Naive B cell (primary cell): ENCODE measurements at regions not wholly inside any gene's neighbourhood (a gene's known extent, or its start where the extent isn't known, plus 50 kb on each side); places are given as distances from the start of the nearest gene placed in this dataset.

Experiments used
- ATAC-seq, 2 donors: fragments of 150-1000 bp; cut with Tn5 transposase; 2 replicates each; pipeline ENCODE4 v1.10.0; 2021; ENCODE audit warnings: low read depth in 2 of 2, mild to moderate bottlenecking in 2 of 2, moderate library complexity in 2 of 2
- DNase-seq: peaks from one replicate; pipeline ENCODE4 v3.0.0; 2022
- H3K27ac Mint-ChIP-seq, 6 donors: one replicate each; pipeline ENCODE4 v1.8.0; 2020 to 2022; ENCODE audit warnings: mild to moderate bottlenecking in 6 of 6, mixed read lengths in 6 of 6, moderate library complexity in 5 of 6, inconsistent platforms in 2 of 6
- H3K27me3 Mint-ChIP-seq, 3 donors: one replicate each; pipeline ENCODE4 v1.8.0; 2021 to 2022; ENCODE audit warnings: mixed read lengths in 3 of 3, mild to moderate bottlenecking in 1 of 3
- H3K36me3 Mint-ChIP-seq, 2 donors: one replicate each; pipeline ENCODE4 v1.8.0; 2020 to 2022; ENCODE audit warnings: mixed read lengths in 2 of 2, inconsistent platforms in 1 of 2, mild to moderate bottlenecking in 1 of 2
- H3K4me1 Mint-ChIP-seq, 3 donors: one replicate each; pipeline ENCODE4 v1.8.0; 2020 to 2022; ENCODE audit warnings: mixed read lengths in 3 of 3, inconsistent platforms in 1 of 3, mild to moderate bottlenecking in 1 of 3, moderate library complexity in 1 of 3
- H3K4me3 Mint-ChIP-seq, 8 donors: one replicate each; pipeline ENCODE4 v1.8.0; 2020 to 2022; ENCODE audit warnings: mild to moderate bottlenecking in 8 of 8, mixed read lengths in 8 of 8, moderate library complexity in 8 of 8, inconsistent platforms in 2 of 8
- H3K9me3 Mint-ChIP-seq, 7 donors: one replicate each; pipeline ENCODE4 v1.8.0; 2020 to 2022; ENCODE audit warnings: mixed read lengths in 7 of 7, mild to moderate bottlenecking in 5 of 7, inconsistent platforms in 2 of 7, moderate library complexity in 1 of 7

- Mint-ChIP-seq H3K4me1 (no peaks in the 10 kb centered on the region), H3K27me3 (no peaks in the 10 kb centered on the region), H3K4me3 (no peak overlapping the region), H3K36me3 (no peaks in the 10 kb centered on the region), H3K9me3 (peaks cover 0 to 2% (median 0%) of the 10 kb centered on the region in 7 donors), H3K27ac (no peak overlapping the region)
- DNase-seq = no peak
- ATAC-seq = no peak
Observed at GRCh38 chr11:56905442-56905841, 83.3 kb upstream of the OR5AK2 start.

GRCh38 chr11:56898856-56899255, 89.9 kb upstream of the OR5AK2 start:
- H3K27ac Mint-ChIP-seq = no peak overlapping the region
- H3K36me3 Mint-ChIP-seq = no peaks in the 10 kb centered on the region
- DNase-seq = no peak
- H3K9me3 Mint-ChIP-seq = peaks cover 0 to 2% (median 0%) of the 10 kb centered on the region in 7 donors
- H3K4me3 Mint-ChIP-seq = no peak overlapping the region
- no peaks in the 10 kb centered on the region for H3K27me3 Mint-ChIP-seq
- H3K4me1 Mint-ChIP-seq = no peaks in the 10 kb centered on the region
- ATAC-seq = no peak

- peak overlapping the region in 1 of 6 donors; percentile 4 for H3K27ac Mint-ChIP-seq
- DNase-seq = no peak
- ATAC-seq = no peak
- H3K36me3 Mint-ChIP-seq = no peaks in the 10 kb centered on the region
- peaks cover 0 to 6% (median 0%) of the 10 kb centered on the region in 7 donors for H3K9me3 Mint-ChIP-seq
- H3K4me3 Mint-ChIP-seq = no peak overlapping the region
- H3K4me1 Mint-ChIP-seq = no peaks in the 10 kb centered on the region
- peaks cover 0 to 9% (median 0%) of the 10 kb centered on the region in 3 donors for H3K27me3 Mint-ChIP-seq
Observed at GRCh38 chr11:56890584-56891305, 98.0 kb upstream of the OR5AK2 start.

GRCh38 chr11:56889986-56890385, 98.7 kb upstream of the OR5AK2 start:
- no peak for DNase-seq
- Mint-ChIP-seq H3K4me1 (no peaks in the 10 kb centered on the region), H3K9me3 (peaks cover 0 to 6% (median 0%) of the 10 kb centered on the region in 7 donors), H3K27ac (no peak overlapping the region), H3K36me3 (no peaks in the 10 kb centered on the region), H3K27me3 (peaks cover 0 to 9% (median 0%) of the 10 kb centered on the region in 3 donors), H3K4me3 (no peak overlapping the region)
- ATAC-seq = no peak

- ATAC-seq = no peak
- DNase-seq = no peak
- Mint-ChIP-seq H3K27ac (no peak overlapping the region), H3K36me3 (no peaks in the 10 kb centered on the region), H3K4me3 (no peak overlapping the region), H3K27me3 (peaks cover 0 to 9% (median 0%) of the 10 kb centered on the region in 3 donors), H3K4me1 (no peaks in the 10 kb centered on the region), H3K9me3 (peaks cover 0 to 6% (median 0%) of the 10 kb centered on the region in 7 donors)
Observed at GRCh38 chr11:56887940-56888339, 100.8 kb upstream of the OR5AK2 start.

GRCh38 chr11:56886455-56886854, 102.3 kb upstream of the OR5AK2 start:
- ATAC-seq (no peak), DNase-seq (no peak)
- Mint-ChIP-seq H3K36me3 (no peaks in the 10 kb centered on the region), H3K9me3 (peaks cover 0 to 6% (median 0%) of the 10 kb centered on the region in 7 donors), H3K4me1 (no peaks in the 10 kb centered on the region), H3K4me3 (no peak overlapping the region), H3K27me3 (peaks cover 0 to 9% (median 0%) of the 10 kb centered on the region in 3 donors), H3K27ac (no peak overlapping the region)

GRCh38 chr11:56885854-56886253, 102.9 kb upstream of the OR5AK2 start:
- Mint-ChIP-seq H3K9me3 (peaks cover 0 to 6% (median 0%) of the 10 kb centered on the region in 7 donors), H3K27ac (no peak overlapping the region), H3K4me3 (no peak overlapping the region), H3K27me3 (peaks cover 0 to 9% (median 0%) of the 10 kb centered on the region in 3 donors), H3K36me3 (no peaks in the 10 kb centered on the region), H3K4me1 (no peaks in the 10 kb centered on the region)
- no peak for ATAC-seq
- DNase-seq = no peak

- no peak for ATAC-seq
- Mint-ChIP-seq H3K27me3 (peaks cover 0 to 5% (median 0%) of the 10 kb centered on the region in 3 donors), H3K4me1 (no peaks in the 10 kb centered on the region), H3K9me3 (peaks cover 0 to 3% (median 0%) of the 10 kb centered on the region in 7 donors), H3K36me3 (no peaks in the 10 kb centered on the region), H3K27ac (no peak overlapping the region), H3K4me3 (no peak overlapping the region)
- DNase-seq = no peak
Observed at GRCh38 chr11:56885177-56885576, 103.5 kb upstream of the OR5AK2 start.

GRCh38 chr11:56883371-56883987, 105.2 kb upstream of the OR5AK2 start:
- Mint-ChIP-seq H3K4me1 (no peaks in the 10 kb centered on the region), H3K4me3 (no peak overlapping the region), H3K9me3 (peaks cover 0 to 3% (median 0%) of the 10 kb centered on the region in 7 donors), H3K27me3 (no peaks in the 10 kb centered on the region), H3K36me3 (no peaks in the 10 kb centered on the region), H3K27ac (no peak overlapping the region)
- DNase-seq (no peak), ATAC-seq (no peak)

GRCh38 chr11:56876621-56877275, 112.0 kb upstream of the OR5AK2 start:
- DNase-seq (no peak), ATAC-seq (no peak)
- Mint-ChIP-seq H3K9me3 (peaks cover under 1 to 12% (median 9%) of the 10 kb centered on the region in 7 donors), H3K27ac (no peak overlapping the region), H3K27me3 (no peaks in the 10 kb centered on the region), H3K4me3 (no peak overlapping the region), H3K36me3 (no peaks in the 10 kb centered on the region), H3K4me1 (no peaks in the 10 kb centered on the region)

GRCh38 chr11:56855217-56855616, 106.7 kb upstream of the OR9G4 start:
- no peaks in the 10 kb centered on the region for H3K27me3 Mint-ChIP-seq
- H3K4me3 Mint-ChIP-seq = no peak overlapping the region
- peaks cover 0 to 2% (median 0%) of the 10 kb centered on the region in 7 donors for H3K9me3 Mint-ChIP-seq
- H3K4me1 Mint-ChIP-seq = no peaks in the 10 kb centered on the region
- ATAC-seq = no peak
- H3K36me3 Mint-ChIP-seq = no peaks in the 10 kb centered on the region
- no peak for DNase-seq
- H3K27ac Mint-ChIP-seq = no peak overlapping the region

- ATAC-seq = no peak
- no peaks in the 10 kb centered on the region for H3K36me3 Mint-ChIP-seq
- H3K27ac Mint-ChIP-seq = no peak overlapping the region
- no peak for DNase-seq
- no peak overlapping the region for H3K4me3 Mint-ChIP-seq
- no peaks in the 10 kb centered on the region for H3K4me1 Mint-ChIP-seq
- H3K27me3 Mint-ChIP-seq = peaks cover 0 to 6% (median 0%) of the 10 kb centered on the region in 3 donors
- no peaks in the 10 kb centered on the region for H3K9me3 Mint-ChIP-seq
Observed at GRCh38 chr11:56852131-56852530, 103.6 kb upstream of the OR9G4 start.

- peaks cover 0 to 6% (median 0%) of the 10 kb centered on the region in 3 donors for H3K27me3 Mint-ChIP-seq
- DNase-seq (no peak), ATAC-seq (no peak)
- H3K4me1 Mint-ChIP-seq = no peaks in the 10 kb centered on the region
- H3K9me3 Mint-ChIP-seq = peaks cover 0 to 3% (median 0%) of the 10 kb centered on the region in 7 donors
- no peak overlapping the region for H3K4me3 Mint-ChIP-seq
- no peak overlapping the region for H3K27ac Mint-ChIP-seq
- no peaks in the 10 kb centered on the region for H3K36me3 Mint-ChIP-seq
Observed at GRCh38 chr11:56849852-56850251, 101.4 kb upstream of the OR9G4 start.

- H3K4me1 Mint-ChIP-seq = no peaks in the 10 kb centered on the region
- DNase-seq = no peak
- H3K9me3 Mint-ChIP-seq = peaks cover 0 to 3% (median 0%) of the 10 kb centered on the region in 7 donors
- H3K36me3 Mint-ChIP-seq = no peaks in the 10 kb centered on the region
- no peak overlapping the region for H3K27ac Mint-ChIP-seq
- no peak for ATAC-seq
- no peak overlapping the region for H3K4me3 Mint-ChIP-seq
- H3K27me3 Mint-ChIP-seq = peaks cover 0 to 6% (median 0%) of the 10 kb centered on the region in 3 donors
Observed at GRCh38 chr11:56849250-56849649, 100.8 kb upstream of the OR9G4 start.
